ENCODE measurements at regions not wholly inside any gene's neighbourhood (a gene's known extent, or its start where the extent isn't known, plus 50 kb on each side); places are given as distances from the start of the nearest gene placed in this dataset.

GRCh38 chr5:89283728-89284493 is 400.9 kb upstream of the MEF2C start:
- no peak overlapping the region for H3K4me3 ChIP-seq
- no peaks in the 10 kb centered on the region for H3K36me3 ChIP-seq
- DNase-seq (ENCODE audit: low spot score in 2 of 2) = no peak
- H3K4me1 ChIP-seq = no peaks in the 10 kb centered on the region
- intact Hi-C loops (cut with DNase I; ENCODE audit: low total_unique reads) = no loop called here
- TF ChIP-seq CTCF (IDR thresholded peaks at IDR 0.05) (no peak), POLR2AphosphoS5 (IDR thresholded peaks at IDR 0.05) (no peak), POLR2A (IDR thresholded peaks at IDR 0.05) (no peak)
- no peaks in the 10 kb centered on the region for H3K27me3 ChIP-seq
- H3K27ac ChIP-seq = no peak overlapping the region
- no peaks in the 10 kb centered on the region for H3K9me3 ChIP-seq

GRCh38 chr5:89282554-89283510 is 399.8 kb upstream of the MEF2C start:
- intact Hi-C loops (cut with DNase I; ENCODE audit: low total_unique reads) = no loop called here
- no peaks in the 10 kb centered on the region for H3K27me3 ChIP-seq
- no peak overlapping the region for H3K4me3 ChIP-seq
- H3K4me1 ChIP-seq = no peaks in the 10 kb centered on the region
- H3K27ac ChIP-seq = no peak overlapping the region
- no peaks in the 10 kb centered on the region for H3K36me3 ChIP-seq
- no peaks in the 10 kb centered on the region for H3K9me3 ChIP-seq
- DNase-seq (ENCODE audit: low spot score in 2 of 2) = no peak
- TF ChIP-seq POLR2AphosphoS5 (IDR thresholded peaks at IDR 0.05) (no peak), POLR2A (IDR thresholded peaks at IDR 0.05) (no peak), CTCF (IDR thresholded peaks at IDR 0.05) (no peak)

GRCh38 chr5:89281766-89282553 is 399.0 kb upstream of the MEF2C start:
- DNase-seq (ENCODE audit: low spot score in 2 of 2) = no peak
- Histone ChIP-seq H3K27ac (no peak overlapping the region), H3K36me3 (no peaks in the 10 kb centered on the region), H3K9me3 (no peaks in the 10 kb centered on the region), H3K27me3 (no peaks in the 10 kb centered on the region), H3K4me1 (no peaks in the 10 kb centered on the region), H3K4me3 (no peak overlapping the region)
- no peak for TF ChIP-seq POLR2AphosphoS5 (IDR thresholded peaks at IDR 0.05)
- TF ChIP-seq CTCF (IDR thresholded peaks at IDR 0.05) = no peak
- TF ChIP-seq POLR2A (IDR thresholded peaks at IDR 0.05) = no peak
- intact Hi-C loops (cut with DNase I; ENCODE audit: low total_unique reads) = no loop called here

DNA sequence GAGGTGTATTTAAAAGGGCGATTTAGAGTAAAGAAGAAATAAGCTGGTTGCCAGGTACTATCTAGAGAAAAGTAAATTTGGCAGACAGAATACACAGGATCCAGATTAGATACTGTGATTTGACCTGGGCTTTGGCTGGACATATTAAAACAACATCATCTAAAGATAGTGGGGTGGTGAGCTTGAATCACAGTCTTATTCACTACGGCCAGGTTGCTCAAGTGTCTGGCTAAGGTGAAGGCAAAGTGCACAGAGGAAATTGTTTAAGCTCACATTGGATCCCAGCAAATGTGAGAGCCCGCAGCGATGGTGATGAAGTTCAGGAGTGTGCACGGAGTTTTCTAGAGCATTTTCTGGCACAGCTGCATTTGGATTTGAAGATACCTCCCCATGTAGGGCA is 398.2 kb upstream of the MEF2C start:
- Histone ChIP-seq H3K4me3 (no peak overlapping the region), H3K36me3 (no peaks in the 10 kb centered on the region), H3K9me3 (no peaks in the 10 kb centered on the region), H3K4me1 (no peaks in the 10 kb centered on the region), H3K27me3 (no peaks in the 10 kb centered on the region), H3K27ac (no peak overlapping the region)
- no peak for TF ChIP-seq POLR2A (IDR thresholded peaks at IDR 0.05)
- DNase-seq (ENCODE audit: low spot score in 2 of 2) = no peak
- intact Hi-C loops (cut with DNase I; ENCODE audit: low total_unique reads) = no loop called here
